ENCODE measurements at regions not wholly inside any gene's neighbourhood (a gene's known extent, or its start where the extent isn't known, plus 50 kb on each side); places are given as distances from the start of the nearest gene placed in this dataset.

DNA sequence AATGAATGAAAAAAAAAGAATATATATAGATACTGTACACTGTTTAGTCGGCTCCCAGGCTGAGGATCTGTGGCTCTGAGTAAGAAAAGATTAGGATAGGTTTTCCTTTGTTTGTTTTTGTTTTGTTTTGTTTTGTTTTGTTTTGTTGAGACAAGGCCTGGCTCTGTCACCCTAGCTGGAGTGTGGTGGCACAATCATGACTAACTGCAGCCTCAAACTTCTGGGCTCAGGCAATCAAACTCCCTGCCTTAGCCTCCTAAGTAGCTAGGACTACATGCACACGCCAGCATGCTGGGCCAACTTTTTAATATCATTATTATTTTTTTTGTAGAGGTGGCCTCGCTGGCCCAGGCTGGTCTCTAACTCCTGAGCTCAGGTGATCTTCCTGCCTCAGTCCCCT is 87.9 kb upstream of the PTBP2 start:
- TF ChIP-seq, protein P1, sequence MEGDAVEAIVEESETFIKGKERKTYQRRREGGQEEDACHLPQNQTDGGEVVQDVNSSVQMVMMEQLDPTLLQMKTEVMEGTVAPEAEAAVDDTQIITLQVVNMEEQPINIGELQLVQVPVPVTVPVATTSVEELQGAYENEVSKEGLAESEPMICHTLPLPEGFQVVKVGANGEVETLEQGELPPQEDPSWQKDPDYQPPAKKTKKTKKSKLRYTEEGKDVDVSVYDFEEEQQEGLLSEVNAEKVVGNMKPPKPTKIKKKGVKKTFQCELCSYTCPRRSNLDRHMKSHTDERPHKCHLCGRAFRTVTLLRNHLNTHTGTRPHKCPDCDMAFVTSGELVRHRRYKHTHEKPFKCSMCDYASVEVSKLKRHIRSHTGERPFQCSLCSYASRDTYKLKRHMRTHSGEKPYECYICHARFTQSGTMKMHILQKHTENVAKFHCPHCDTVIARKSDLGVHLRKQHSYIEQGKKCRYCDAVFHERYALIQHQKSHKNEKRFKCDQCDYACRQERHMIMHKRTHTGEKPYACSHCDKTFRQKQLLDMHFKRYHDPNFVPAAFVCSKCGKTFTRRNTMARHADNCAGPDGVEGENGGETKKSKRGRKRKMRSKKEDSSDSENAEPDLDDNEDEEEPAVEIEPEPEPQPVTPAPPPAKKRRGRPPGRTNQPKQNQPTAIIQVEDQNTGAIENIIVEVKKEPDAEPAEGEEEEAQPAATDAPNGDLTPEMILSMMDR (conservative IDR thresholded peaks at IDR 0.05) = no peak
- no peak for TF ChIP-seq EZH2 (IDR thresholded peaks at IDR 0.05; ENCODE audit: low read depth)

Measured in PC-9 (cell line).